Tibial nerve (tissue), 3 donors: ENCODE measurements at regions not wholly inside any gene's neighbourhood (a gene's known extent, or its start where the extent isn't known, plus 50 kb on each side); places are given as distances from the start of the nearest gene placed in this dataset.

Source experiments
- POLR2A ChIP-seq, 2 donors: fragments of 450-650 bp; IDR thresholded peaks; one replicate each; pipeline ENCODE4 v1.6.1; 2017; ENCODE audit warnings: antibody characterized with exemption in 2 of 2, mild to moderate bottlenecking in 2 of 2, moderate library complexity in 2 of 2
- TF ChIP-seq, protein P1 (sequence below), 5 experiments: fragments of 200-600 bp in 3 of 5; fragments of 450-650 bp in 2 of 5; sonication (generic) in 3 of 5; IDR thresholded peaks; one replicate each; pipeline ENCODE4 v1.5.1; 2016 to 2019; ENCODE audit warnings: antibody characterized with exemption in 5 of 5, mild to moderate bottlenecking in 3 of 5, moderate library complexity in 2 of 5

DNA sequence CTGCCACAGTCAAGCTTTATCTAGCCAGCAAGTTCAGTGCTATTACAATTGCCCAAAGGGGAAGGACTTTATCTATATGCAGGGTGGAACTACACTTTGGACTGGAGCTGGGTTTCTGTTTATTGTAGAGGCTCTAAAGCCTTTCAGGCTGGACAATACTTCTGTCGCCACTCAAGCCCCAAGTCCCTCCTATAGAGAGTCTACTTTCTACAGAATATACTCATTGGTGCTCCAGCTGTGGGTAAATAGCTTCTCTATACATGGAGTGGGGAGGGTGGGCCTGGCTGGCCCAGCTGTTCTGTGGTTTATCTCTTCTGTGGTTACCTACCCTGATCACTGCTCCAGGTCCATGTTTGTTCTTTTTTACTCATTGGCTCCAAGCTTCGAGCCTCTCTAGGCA, 151.8 kb upstream of the MYLIP start:
- TF ChIP-seq POLR2A (IDR thresholded peaks at IDR 0.05): no peak
- TF ChIP-seq, protein P1, sequence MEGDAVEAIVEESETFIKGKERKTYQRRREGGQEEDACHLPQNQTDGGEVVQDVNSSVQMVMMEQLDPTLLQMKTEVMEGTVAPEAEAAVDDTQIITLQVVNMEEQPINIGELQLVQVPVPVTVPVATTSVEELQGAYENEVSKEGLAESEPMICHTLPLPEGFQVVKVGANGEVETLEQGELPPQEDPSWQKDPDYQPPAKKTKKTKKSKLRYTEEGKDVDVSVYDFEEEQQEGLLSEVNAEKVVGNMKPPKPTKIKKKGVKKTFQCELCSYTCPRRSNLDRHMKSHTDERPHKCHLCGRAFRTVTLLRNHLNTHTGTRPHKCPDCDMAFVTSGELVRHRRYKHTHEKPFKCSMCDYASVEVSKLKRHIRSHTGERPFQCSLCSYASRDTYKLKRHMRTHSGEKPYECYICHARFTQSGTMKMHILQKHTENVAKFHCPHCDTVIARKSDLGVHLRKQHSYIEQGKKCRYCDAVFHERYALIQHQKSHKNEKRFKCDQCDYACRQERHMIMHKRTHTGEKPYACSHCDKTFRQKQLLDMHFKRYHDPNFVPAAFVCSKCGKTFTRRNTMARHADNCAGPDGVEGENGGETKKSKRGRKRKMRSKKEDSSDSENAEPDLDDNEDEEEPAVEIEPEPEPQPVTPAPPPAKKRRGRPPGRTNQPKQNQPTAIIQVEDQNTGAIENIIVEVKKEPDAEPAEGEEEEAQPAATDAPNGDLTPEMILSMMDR (IDR thresholded peaks at IDR 0.05): no peak
